ENCODE measurements at regions not wholly inside any gene's neighbourhood (a gene's known extent, or its start where the extent isn't known, plus 50 kb on each side); places are given as distances from the start of the nearest gene placed in this dataset.

DNA sequence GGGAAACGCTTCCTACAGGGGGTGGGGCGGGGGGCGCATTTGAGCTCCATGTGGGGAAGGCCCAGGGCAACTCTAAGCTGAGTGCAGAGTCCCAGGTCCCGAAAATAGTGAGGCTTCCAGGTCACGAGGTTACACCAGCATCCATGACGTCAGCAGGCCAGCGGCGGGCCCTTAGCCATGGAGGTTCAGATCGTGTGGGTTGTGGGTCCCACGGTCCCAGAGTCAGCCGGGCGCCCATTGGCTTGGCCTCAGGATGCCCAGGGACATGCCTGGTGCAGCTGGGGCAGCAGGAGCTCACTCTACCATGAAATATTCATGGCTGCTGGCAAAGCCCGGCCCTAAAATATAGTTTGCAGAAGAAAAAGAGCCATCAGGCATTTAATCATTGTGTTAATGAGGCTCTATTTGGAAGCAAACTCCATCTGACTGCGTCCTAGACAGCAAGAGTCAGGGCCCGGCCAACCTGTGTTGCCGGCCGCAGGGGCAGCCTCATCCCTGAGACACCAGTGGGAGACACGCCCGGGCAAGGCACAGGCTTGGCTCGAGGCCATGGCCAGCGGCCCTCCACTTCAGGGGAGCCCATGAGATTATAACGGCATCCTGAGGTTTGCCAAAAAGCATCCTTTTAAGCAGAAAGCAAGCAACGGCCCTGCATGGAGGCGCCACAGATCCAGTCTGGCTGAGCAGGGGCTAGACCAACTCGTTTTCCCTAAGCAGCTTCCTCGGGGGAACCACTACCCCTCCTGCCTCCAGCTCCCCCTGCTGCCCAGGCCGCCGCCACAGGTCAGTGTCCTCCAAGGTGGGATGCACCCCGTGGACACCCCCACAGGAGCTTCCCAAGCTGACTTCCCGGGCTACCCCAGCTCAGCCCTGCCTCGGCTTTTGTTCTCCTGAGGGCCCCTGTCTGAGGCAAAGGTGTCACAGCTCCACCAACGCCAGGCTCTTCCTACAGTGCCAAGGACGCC is 108.9 kb upstream of the PPP1R26 start (continued):
- TF ChIP-seq USF2 (IDR thresholded peaks at IDR 0.05; ENCODE audit: low read depth, low read length) = no peak

DNA sequence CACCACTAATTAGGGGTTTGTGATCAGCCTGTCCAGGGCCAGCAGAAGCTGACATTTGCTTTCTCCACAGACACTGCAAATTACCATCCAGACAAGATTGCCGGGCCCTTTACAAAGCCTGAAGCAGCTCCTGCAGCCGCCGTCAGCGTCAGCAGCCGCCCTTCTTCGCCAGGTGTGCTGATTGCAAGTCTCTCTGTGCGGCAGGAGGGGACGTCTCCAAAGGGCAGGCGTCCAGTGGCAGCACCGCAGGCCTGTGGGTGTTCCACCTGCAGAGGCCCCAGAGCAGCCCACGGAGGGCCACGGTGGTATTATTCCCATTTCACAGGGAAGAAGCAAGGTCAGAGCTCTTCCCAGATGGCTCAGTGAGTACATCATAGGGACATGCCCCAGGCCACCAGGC is 108.0 kb upstream of the PPP1R26 start:
- Histone ChIP-seq H3K9ac (ENCODE audit: low read depth, low read length) (no peak overlapping the region), H3K4me2 (ENCODE audit: low read depth, low read length) (no peak overlapping the region), H3K4me1 (ENCODE audit: control insufficient read depth, insufficient read depth, low read length) (no peaks in the 10 kb centered on the region), H3K27ac (ENCODE audit: insufficient read depth, low read length) (no peak overlapping the region), H2AK5ac (ENCODE audit: low read depth, low read length) (no peak overlapping the region), H3K79me1 (ENCODE audit: low read depth in 1 of 2, low read length in 2 of 2) (no peaks in the 10 kb centered on the region), H3K9me3 (ENCODE audit: control insufficient read depth, insufficient read depth, low read length) (no peaks in the 10 kb centered on the region; the same call in 1 of the 2 replicates), H3K4me3 (ENCODE audit: insufficient read depth, low read depth, low read length) (no peak overlapping the region), H4K20me1 (ENCODE audit: insufficient read depth, low read length) (no peaks in the 10 kb centered on the region), H4K8ac (ENCODE audit: low read depth in 2 of 2, low read length in 2 of 2) (no peak overlapping the region), H3K9me1 (ENCODE audit: insufficient read depth, low read length) (no peaks in the 10 kb centered on the region), H3K4ac (ENCODE audit: low read depth, low read length) (no peak overlapping the region), H3K14ac (replicated peaks; ENCODE audit: low read depth, low read length) (no peak overlapping the region), H2BK20ac (ENCODE audit: low read depth, low read length) (no peak overlapping the region), H2BK5ac (ENCODE audit: low read depth, low read length, poor library complexity, severe bottlenecking) (no peak overlapping the region), H3K27me3 (ENCODE audit: control insufficient read depth, insufficient read depth, low read length) (no peaks in the 10 kb centered on the region; the same call in 1 of the 2 replicates), H2AK9ac (replicated peaks; ENCODE audit: low read depth, low read length, poor library complexity) (no peak overlapping the region), H2BK120ac (ENCODE audit: low read depth, low read length) (no peak overlapping the region), H4K5ac (ENCODE audit: low read depth, low read length) (no peak overlapping the region), H2BK15ac (ENCODE audit: low read depth, low read length) (no peak overlapping the region), H3K56ac (ENCODE audit: extremely low read depth, insufficient read depth, low read length) (no peak overlapping the region), H3K23ac (ENCODE audit: low read depth, low read length) (no peak overlapping the region), H2AFZ (replicated peaks; ENCODE audit: low read length, poor library complexity) (no peak overlapping the region), H4K91ac (ENCODE audit: insufficient read depth, low read depth, low read length) (no peak overlapping the region), H3K18ac (ENCODE audit: low read depth, low read length) (no peak overlapping the region), H3K36me3 (ENCODE audit: control insufficient read depth, insufficient read depth, low read length) (no peaks in the 10 kb centered on the region)
- no peak for DNase-seq
- dilution Hi-C loops (cut with HindIII; ENCODE audit: low sequenced_read_pairs, unreplicated experiment) (no loop called here), in situ Hi-C loops (cut with MboI; ENCODE audit: low sequenced_read_pairs) (no loop called here), intact Hi-C loops (cut with micrococcal nuclease) (no loop called here)
- ChIA-PET POLR2A (ENCODE audit: unreplicated experiment) (no interaction called here), CTCF (no interaction called here)
- no TSS peak for BruUV-seq (replicated peaks)
- ATAC-seq (ENCODE audit: low read depth) = no peak
- 67% methylated on average over 6 of the region's 12 CpGs; no CpG with 5 or more reads in 1 of the 2 experiments for WGBS, 2 experiments (ENCODE audit: extremely low coverage in 2 of 2, insufficient read length in 1 of 2)
- no peak for TF ChIP-seq FOS (IDR thresholded peaks at IDR 0.05; ENCODE audit: low read depth, low read length)
- TF ChIP-seq NFE2L2 (IDR thresholded peaks at IDR 0.05; ENCODE audit: low read depth, low read length) = no peak
- no peak for TF ChIP-seq CHD1 (IDR thresholded peaks at IDR 0.05; ENCODE audit: low read depth, low read length)
- TF ChIP-seq POLR2A (IDR thresholded peaks at IDR 0.05; ENCODE audit: low read depth, low read length) = no peak

All from IMR-90 (cell line).